ENCODE measurements at regions not wholly inside any gene's neighbourhood (a gene's known extent, or its start where the extent isn't known, plus 50 kb on each side); places are given as distances from the start of the nearest gene placed in this dataset.

- TF ChIP-seq, protein P1, sequence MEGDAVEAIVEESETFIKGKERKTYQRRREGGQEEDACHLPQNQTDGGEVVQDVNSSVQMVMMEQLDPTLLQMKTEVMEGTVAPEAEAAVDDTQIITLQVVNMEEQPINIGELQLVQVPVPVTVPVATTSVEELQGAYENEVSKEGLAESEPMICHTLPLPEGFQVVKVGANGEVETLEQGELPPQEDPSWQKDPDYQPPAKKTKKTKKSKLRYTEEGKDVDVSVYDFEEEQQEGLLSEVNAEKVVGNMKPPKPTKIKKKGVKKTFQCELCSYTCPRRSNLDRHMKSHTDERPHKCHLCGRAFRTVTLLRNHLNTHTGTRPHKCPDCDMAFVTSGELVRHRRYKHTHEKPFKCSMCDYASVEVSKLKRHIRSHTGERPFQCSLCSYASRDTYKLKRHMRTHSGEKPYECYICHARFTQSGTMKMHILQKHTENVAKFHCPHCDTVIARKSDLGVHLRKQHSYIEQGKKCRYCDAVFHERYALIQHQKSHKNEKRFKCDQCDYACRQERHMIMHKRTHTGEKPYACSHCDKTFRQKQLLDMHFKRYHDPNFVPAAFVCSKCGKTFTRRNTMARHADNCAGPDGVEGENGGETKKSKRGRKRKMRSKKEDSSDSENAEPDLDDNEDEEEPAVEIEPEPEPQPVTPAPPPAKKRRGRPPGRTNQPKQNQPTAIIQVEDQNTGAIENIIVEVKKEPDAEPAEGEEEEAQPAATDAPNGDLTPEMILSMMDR (IDR thresholded peaks at IDR 0.05; ENCODE audit: insufficient read depth, low read length, poor library complexity, severe bottlenecking): no peak
- Histone ChIP-seq H3K36me3 (ENCODE audit: control insufficient read depth, insufficient read depth, low read length) (no peaks in the 10 kb centered on the region), H3K27me3 (ENCODE audit: control insufficient read depth, insufficient read depth, low read length) (no peaks in the 10 kb centered on the region), H3K4me3 (ENCODE audit: low read depth, low read length) (no peak overlapping the region)
- DNase-seq (ENCODE audit: low read depth): no peak
Measured at GRCh38 chr10:59505926-59506325, 143.6 kb upstream of the FAM13C start.

DNA sequence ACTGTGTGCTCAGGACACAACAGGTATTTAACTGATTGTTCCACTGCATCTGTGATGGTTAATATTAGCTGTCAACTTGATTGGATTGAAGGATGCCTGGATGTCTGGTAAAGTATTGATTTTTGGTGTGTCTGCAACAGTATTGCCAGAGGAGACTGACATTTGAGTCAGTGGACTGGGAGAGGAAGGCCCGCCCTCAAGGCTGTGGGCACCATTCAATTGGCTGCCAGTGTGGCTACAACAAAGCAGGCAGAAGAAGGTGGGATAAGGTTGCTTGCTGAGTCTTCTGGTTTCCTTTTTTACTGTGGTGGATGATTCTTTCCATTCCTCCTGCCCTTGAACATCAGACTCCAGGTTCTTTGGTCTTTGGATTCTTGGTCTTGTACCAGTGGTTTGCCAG is 137.1 kb upstream of the FAM13C start:
- H3K27me3 ChIP-seq (ENCODE audit: control insufficient read depth, insufficient read depth, low read length): no peaks in the 10 kb centered on the region
- no peaks in the 10 kb centered on the region for H3K36me3 ChIP-seq (ENCODE audit: control insufficient read depth, insufficient read depth, low read length)
- TF ChIP-seq, protein P1 (IDR thresholded peaks at IDR 0.05; ENCODE audit: insufficient read depth, low read length, poor library complexity, severe bottlenecking): no peak
- no peak for DNase-seq (ENCODE audit: low read depth)
- no peak overlapping the region for H3K4me3 ChIP-seq (ENCODE audit: low read depth, low read length)

DNA sequence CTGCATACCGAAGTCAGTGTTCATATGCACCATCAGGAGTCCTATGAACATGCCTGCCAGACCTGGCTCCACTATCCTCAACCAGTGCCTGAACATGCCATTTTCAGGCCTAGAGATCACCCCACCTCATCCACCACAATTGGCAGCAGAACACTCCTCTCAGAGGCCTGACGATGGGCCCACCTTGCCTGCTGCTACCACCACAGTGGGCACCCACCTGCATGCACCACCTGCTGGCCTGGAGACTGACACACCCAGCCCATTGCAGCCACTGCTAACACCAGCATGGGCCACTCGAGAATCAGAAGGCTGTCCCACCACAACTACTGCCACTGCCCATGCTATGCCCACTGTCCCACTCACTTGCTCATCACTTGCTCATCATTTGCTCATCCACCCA is 130.7 kb upstream of the FAM13C start:
- TF ChIP-seq, protein P1 (IDR thresholded peaks at IDR 0.05; ENCODE audit: insufficient read depth, low read length, poor library complexity, severe bottlenecking): no peak

GRCh38 chr10:59479426-59479825 is 117.1 kb upstream of the FAM13C start:
- DNase-seq (ENCODE audit: low read depth): no peak
- TF ChIP-seq, protein P1 (IDR thresholded peaks at IDR 0.05; ENCODE audit: insufficient read depth, low read length, poor library complexity, severe bottlenecking): no peak

More for the DNA sequence above, 130.7 kb upstream of the FAM13C start:
- Histone ChIP-seq H3K4me3 (ENCODE audit: low read depth, low read length) (no peak overlapping the region), H3K27me3 (ENCODE audit: control insufficient read depth, insufficient read depth, low read length) (no peaks in the 10 kb centered on the region), H3K36me3 (ENCODE audit: control insufficient read depth, insufficient read depth, low read length) (no peaks in the 10 kb centered on the region)
- DNase-seq (ENCODE audit: low read depth): no peak

DNA sequence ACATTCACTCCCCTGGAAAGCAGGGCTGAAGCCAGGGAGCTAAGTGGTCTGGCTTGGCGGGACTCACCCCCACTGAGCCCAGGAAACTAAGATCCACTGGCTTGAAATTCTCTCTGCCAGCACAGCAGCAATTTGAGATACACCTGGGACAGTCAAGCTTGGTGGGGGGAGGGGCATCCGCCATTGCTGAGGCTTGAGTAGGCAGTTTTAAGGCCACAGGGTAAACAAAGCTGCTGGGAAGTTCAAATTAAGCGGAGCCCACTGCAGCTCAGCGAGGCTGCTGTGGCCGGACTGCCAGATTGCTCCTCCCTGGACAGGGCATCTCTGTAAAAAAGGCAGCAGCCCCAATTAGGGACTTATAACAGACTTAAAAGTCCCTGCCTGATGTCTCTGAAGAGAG is 108.2 kb upstream of the FAM13C start:
- Histone ChIP-seq H3K4me3 (ENCODE audit: low read depth, low read length) (no peak overlapping the region), H3K27me3 (ENCODE audit: control insufficient read depth, insufficient read depth, low read length) (no peaks in the 10 kb centered on the region), H3K36me3 (ENCODE audit: control insufficient read depth, insufficient read depth, low read length) (no peaks in the 10 kb centered on the region)
- TF ChIP-seq, protein P1 (IDR thresholded peaks at IDR 0.05; ENCODE audit: insufficient read depth, low read length, poor library complexity, severe bottlenecking): no peak
- no peak for DNase-seq (ENCODE audit: low read depth)

More at GRCh38 chr10:59479426-59479825, 117.1 kb upstream of the FAM13C start:
- Histone ChIP-seq H3K36me3 (ENCODE audit: control insufficient read depth, insufficient read depth, low read length) (no peaks in the 10 kb centered on the region), H3K27me3 (ENCODE audit: control insufficient read depth, insufficient read depth, low read length) (no peaks in the 10 kb centered on the region), H3K4me3 (ENCODE audit: low read depth, low read length) (no peak overlapping the region)

GRCh38 chr10:59465088-59465487 is 102.7 kb upstream of the FAM13C start:
- TF ChIP-seq, protein P1 (IDR thresholded peaks at IDR 0.05; ENCODE audit: insufficient read depth, low read length, poor library complexity, severe bottlenecking): peak; percentile 38
- Histone ChIP-seq H3K4me3 (ENCODE audit: low read depth, low read length) (no peak overlapping the region), H3K27me3 (ENCODE audit: control insufficient read depth, insufficient read depth, low read length) (no peaks in the 10 kb centered on the region), H3K36me3 (ENCODE audit: control insufficient read depth, insufficient read depth, low read length) (no peaks in the 10 kb centered on the region)
- no peak for DNase-seq (ENCODE audit: low read depth)

All from kidney epithelial cell (primary cell).